Lung (tissue), 11 donors: ENCODE measurements at regions not wholly inside any gene's neighbourhood (a gene's known extent, or its start where the extent isn't known, plus 50 kb on each side); places are given as distances from the start of the nearest gene placed in this dataset.

Experiments
- ATAC-seq: fragments of 200-7000 bp; cut with Tn5 transposase; one replicate; pipeline ENCODE4 v1.9.1; 2020; ENCODE audit warnings: moderate number of reproducible peaks; ENCODE audit not compliant: insufficient read depth, low FRiP score
- DNase-seq, 3 donors: peaks; one replicate each; pipeline ENCODE4 v3.0.0-alpha.2; 2013 to 2017
- H3K27ac ChIP-seq, 2 donors: one replicate each; pipeline ENCODE4 v1.5.1; 2013; ENCODE audit warnings: mild to moderate bottlenecking in 2 of 2, moderate library complexity in 2 of 2, control low read depth in 1 of 2, inconsistent platforms in 1 of 2, low read depth in 1 of 2, low read length in 1 of 2
- H3K27me3 ChIP-seq, 3 donors: one replicate each; pipeline ENCODE4 v1.5.1; 2013; ENCODE audit warnings: low read length in 2 of 3; ENCODE audit not compliant: control insufficient read depth in 3 of 3, insufficient read depth in 3 of 3
- H3K36me3 ChIP-seq, 4 donors: one replicate each; pipeline ENCODE4 v1.5.1; 2013; ENCODE audit warnings: low read length in 4 of 4, mild to moderate bottlenecking in 1 of 4, moderate library complexity in 1 of 4; ENCODE audit not compliant: control insufficient read depth in 4 of 4, insufficient read depth in 4 of 4
- H3K4me1 ChIP-seq, 5 donors: one replicate each; pipeline ENCODE4 v1.5.1; 2013; ENCODE audit warnings: low read length in 5 of 5, mild to moderate bottlenecking in 2 of 5, moderate library complexity in 1 of 5; ENCODE audit not compliant: control insufficient read depth in 5 of 5, insufficient read depth in 5 of 5
- H3K4me3 ChIP-seq: one replicate; pipeline ENCODE4 v1.5.1; 2013; ENCODE audit warnings: mild to moderate bottlenecking, control low read depth, moderate library complexity
- H3K9ac ChIP-seq, 2 donors: one replicate each; pipeline ENCODE4 v1.5.1; 2013; ENCODE audit warnings: low read length in 2 of 2, control low read depth in 1 of 2; ENCODE audit not compliant: insufficient read depth in 1 of 2
- H3K9me3 ChIP-seq, 4 donors: one replicate each; pipeline ENCODE4 v1.5.1; 2013; ENCODE audit warnings: low read length in 3 of 4, mild to moderate bottlenecking in 1 of 4, moderate library complexity in 1 of 4; ENCODE audit not compliant: control insufficient read depth in 4 of 4, insufficient read depth in 3 of 4
- CTCF ChIP-seq: IDR thresholded peaks from 2 replicates; pipeline ENCODE4 v1.5.1; 2012; ENCODE audit warnings: mild to moderate bottlenecking; ENCODE audit errors: control extremely low read depth, extremely low read depth
- WGBS, 2 donors: extraction: QIAGEN DNeasy Blood & Tissue Kit; methylation state at CpG; one replicate each; pipeline ENCODE4 v1.1.7; 2013; 5-methylcytosine and 5-hydroxymethylcytosine counted together
- donor health status: control.
- donor health status: control.
- donor health status: Bipolar disorder and iron deficiency.
- donor health status: healthy.
- donor health status: DM: yes; HTN: yes; CAD: no.

- Histone ChIP-seq H3K27ac (no peak overlapping the region), H3K9me3 (no peaks in the 10 kb centered on the region), H3K9ac (no peak overlapping the region), H3K4me1 (no peaks in the 10 kb centered on the region), H3K27me3 (no peaks in the 10 kb centered on the region), H3K4me3 (no peak overlapping the region), H3K36me3 (no peaks in the 10 kb centered on the region)
- no peak for ATAC-seq
- TF ChIP-seq CTCF = no peak
- no peak for DNase-seq
Measured at GRCh38 chr4:28677808-28678207, 1817.2 kb downstream of the STIM2 start.

DNA sequence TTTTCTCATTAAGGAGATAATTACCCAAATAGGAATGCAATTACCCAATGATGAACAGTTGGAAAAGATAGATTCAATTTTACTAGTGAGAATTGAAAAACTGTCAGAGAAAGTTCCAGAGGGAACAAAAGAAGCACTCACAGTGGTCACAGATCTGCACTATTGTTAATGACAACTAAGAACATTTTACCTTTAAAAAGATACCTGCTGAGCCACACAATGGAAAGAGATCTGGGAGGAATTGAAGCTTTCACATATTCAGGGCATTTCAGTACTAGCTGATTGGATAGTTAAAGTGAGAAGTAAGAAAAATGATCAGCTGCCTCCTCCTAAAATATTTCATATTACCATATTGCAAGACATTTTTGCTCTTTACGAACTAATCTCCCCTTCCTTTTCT lies 1822.2 kb downstream of the STIM2 start:
- WGBS, 2 donors = 60 to 76% methylated on average over 1 of the region's 1 CpG
- DNase-seq (no peak), ATAC-seq (no peak)
- Histone ChIP-seq H3K36me3 (no peaks in the 10 kb centered on the region), H3K27ac (no peak overlapping the region), H3K4me1 (no peaks in the 10 kb centered on the region), H3K9me3 (no peaks in the 10 kb centered on the region), H3K9ac (no peak overlapping the region), H3K27me3 (no peaks in the 10 kb centered on the region), H3K4me3 (no peak overlapping the region)
- no peak for TF ChIP-seq CTCF

DNA sequence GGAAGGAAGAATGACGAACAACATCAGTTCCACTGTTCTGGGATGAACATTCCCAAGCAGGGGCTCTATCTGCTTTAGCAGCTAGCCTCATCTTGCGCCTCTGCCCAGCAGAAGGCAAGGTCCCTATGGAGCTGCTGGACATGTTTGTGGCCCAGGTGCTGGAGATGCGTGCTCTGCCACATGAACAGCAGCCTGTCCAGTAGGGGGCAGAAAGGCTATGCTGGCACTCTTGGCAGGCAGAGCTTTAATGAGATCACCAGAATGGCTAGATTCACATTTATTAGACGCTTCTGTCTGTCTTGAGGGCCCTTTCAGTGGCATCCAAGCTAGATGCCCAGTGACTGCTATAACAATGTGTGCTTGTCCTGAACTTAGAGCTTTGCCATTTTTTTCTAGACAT lies 1826.0 kb downstream of the STIM2 start:
- WGBS, 2 donors = 50 to 64% methylated on average over 4 of the region's 4 CpGs
- Histone ChIP-seq H3K9me3 (no peaks in the 10 kb centered on the region), H3K36me3 (no peaks in the 10 kb centered on the region), H3K4me3 (no peak overlapping the region), H3K4me1 (no peaks in the 10 kb centered on the region), H3K9ac (no peak overlapping the region), H3K27ac (no peak overlapping the region), H3K27me3 (no peaks in the 10 kb centered on the region)
- no peak for TF ChIP-seq CTCF
- ATAC-seq (no peak), DNase-seq (peak in 1 of 3 donors; percentile 7)

GRCh38 chr4:28690890-28691289 lies 1830.2 kb downstream of the STIM2 start:
- no peak for TF ChIP-seq CTCF
- H3K4me1 ChIP-seq = no peaks in the 10 kb centered on the region
- no peak overlapping the region for H3K27ac ChIP-seq
- H3K4me3 ChIP-seq = no peak overlapping the region
- H3K9me3 ChIP-seq = no peaks in the 10 kb centered on the region
- no peak for ATAC-seq
- no peak overlapping the region for H3K9ac ChIP-seq
- H3K27me3 ChIP-seq = no peaks in the 10 kb centered on the region
- 71 to 85% methylated on average over 1 of the region's 1 CpG for WGBS, 2 donors
- no peaks in the 10 kb centered on the region for H3K36me3 ChIP-seq
- DNase-seq = no peak
